ENCODE measurements at regions not wholly inside any gene's neighbourhood (a gene's known extent, or its start where the extent isn't known, plus 50 kb on each side); places are given as distances from the start of the nearest gene placed in this dataset.
A peak's percentile ranks its signal among the peaks of the same experiment; 100 is the strongest.

GRCh38 chr1:38622197-38622596 is 237.4 kb downstream of the RRAGC start:
- TF ChIP-seq CTCF (IDR thresholded peaks at IDR 0.05; ENCODE audit: insufficient read depth, low read depth, low read length, missing control alignments): no peak
- DNase-seq (ENCODE audit: low read depth): no peak
- H3K4me3 ChIP-seq (ENCODE audit: low read length): no peak overlapping the region

- no peak for DNase-seq (ENCODE audit: low read depth)
- TF ChIP-seq CTCF (IDR thresholded peaks at IDR 0.05; ENCODE audit: insufficient read depth, low read depth, low read length, missing control alignments): no peak
- no peak overlapping the region for H3K4me3 ChIP-seq (ENCODE audit: low read length)
These were observed 242.7 kb downstream of the RRAGC start for GRCh38 chr1:38616846-38617245.

GRCh38 chr1:38615680-38616079 is 243.9 kb downstream of the RRAGC start:
- no peak overlapping the region for H3K4me3 ChIP-seq (ENCODE audit: low read length)
- no peak for DNase-seq (ENCODE audit: low read depth)
- TF ChIP-seq CTCF (IDR thresholded peaks at IDR 0.05; ENCODE audit: insufficient read depth, low read depth, low read length, missing control alignments): peak; percentile 18

GRCh38 chr1:38614861-38615260 is 244.7 kb downstream of the RRAGC start:
- DNase-seq (ENCODE audit: low read depth): no peak
- TF ChIP-seq CTCF (IDR thresholded peaks at IDR 0.05; ENCODE audit: insufficient read depth, low read depth, low read length, missing control alignments): no peak
- no peak overlapping the region for H3K4me3 ChIP-seq (ENCODE audit: low read length)

- no peak overlapping the region for H3K4me3 ChIP-seq (ENCODE audit: low read length)
- DNase-seq (ENCODE audit: low read depth): no peak
- no peak for TF ChIP-seq CTCF (IDR thresholded peaks at IDR 0.05; ENCODE audit: insufficient read depth, low read depth, low read length, missing control alignments)
These were observed 245.6 kb downstream of the RRAGC start for GRCh38 chr1:38613996-38614395.

GRCh38 chr1:38612951-38613350 is 246.6 kb downstream of the RRAGC start:
- DNase-seq (ENCODE audit: low read depth): no peak
- TF ChIP-seq CTCF (IDR thresholded peaks at IDR 0.05; ENCODE audit: insufficient read depth, low read depth, low read length, missing control alignments): no peak
- no peak overlapping the region for H3K4me3 ChIP-seq (ENCODE audit: low read length)

- no peak for TF ChIP-seq CTCF (IDR thresholded peaks at IDR 0.05; ENCODE audit: insufficient read depth, low read depth, low read length, missing control alignments)
- no peak overlapping the region for H3K4me3 ChIP-seq (ENCODE audit: low read length)
- DNase-seq (ENCODE audit: low read depth): no peak
These were observed 247.8 kb downstream of the RRAGC start for GRCh38 chr1:38611664-38612211.

All from epithelial cell of esophagus (primary cell).